ENCODE measurements at regions not wholly inside any gene's neighbourhood (a gene's known extent, or its start where the extent isn't known, plus 50 kb on each side); places are given as distances from the start of the nearest gene placed in this dataset.

DNA sequence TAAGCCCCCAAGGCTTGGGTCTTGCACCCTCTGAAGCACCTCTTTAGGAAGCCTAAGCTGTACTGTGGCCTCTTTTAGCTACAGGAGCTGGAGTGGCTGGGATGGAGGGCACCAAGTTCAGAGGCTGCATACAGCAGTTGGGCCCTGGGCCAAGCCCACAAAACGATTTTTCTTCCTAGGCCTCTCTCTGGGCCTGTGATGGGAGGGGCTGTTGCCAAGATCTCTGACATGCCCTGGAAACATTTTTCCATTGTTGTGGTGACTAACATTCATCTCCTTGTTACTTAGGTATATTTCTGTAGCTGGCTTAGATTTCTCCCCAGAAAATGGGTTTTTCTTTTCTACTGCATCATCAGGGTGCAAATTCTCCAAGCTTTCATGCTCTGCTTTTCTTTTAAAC is 375.7 kb upstream of the NPSR1 start:
- Mint-ChIP-seq H3K36me3 (no peaks in the 10 kb centered on the region), H3K4me3 (no peak overlapping the region), H3K9me3 (no peaks in the 10 kb centered on the region), H3K27me3 (no peaks in the 10 kb centered on the region), H3K4me1 (ENCODE audit: unreplicated experiment) (no peaks in the 10 kb centered on the region), H3K27ac (no peak overlapping the region)
- no peak for DNase-seq (ENCODE audit: extremely low spot score, unreplicated experiment)
- TF ChIP-seq, protein P1, sequence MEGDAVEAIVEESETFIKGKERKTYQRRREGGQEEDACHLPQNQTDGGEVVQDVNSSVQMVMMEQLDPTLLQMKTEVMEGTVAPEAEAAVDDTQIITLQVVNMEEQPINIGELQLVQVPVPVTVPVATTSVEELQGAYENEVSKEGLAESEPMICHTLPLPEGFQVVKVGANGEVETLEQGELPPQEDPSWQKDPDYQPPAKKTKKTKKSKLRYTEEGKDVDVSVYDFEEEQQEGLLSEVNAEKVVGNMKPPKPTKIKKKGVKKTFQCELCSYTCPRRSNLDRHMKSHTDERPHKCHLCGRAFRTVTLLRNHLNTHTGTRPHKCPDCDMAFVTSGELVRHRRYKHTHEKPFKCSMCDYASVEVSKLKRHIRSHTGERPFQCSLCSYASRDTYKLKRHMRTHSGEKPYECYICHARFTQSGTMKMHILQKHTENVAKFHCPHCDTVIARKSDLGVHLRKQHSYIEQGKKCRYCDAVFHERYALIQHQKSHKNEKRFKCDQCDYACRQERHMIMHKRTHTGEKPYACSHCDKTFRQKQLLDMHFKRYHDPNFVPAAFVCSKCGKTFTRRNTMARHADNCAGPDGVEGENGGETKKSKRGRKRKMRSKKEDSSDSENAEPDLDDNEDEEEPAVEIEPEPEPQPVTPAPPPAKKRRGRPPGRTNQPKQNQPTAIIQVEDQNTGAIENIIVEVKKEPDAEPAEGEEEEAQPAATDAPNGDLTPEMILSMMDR (conservative IDR thresholded peaks at IDR 0.05) = no peak

GRCh38 chr7:34296663-34297062 is 361.4 kb upstream of the NPSR1 start:
- Mint-ChIP-seq H3K27ac (no peak overlapping the region), H3K9me3 (no peaks in the 10 kb centered on the region), H3K4me3 (no peak overlapping the region), H3K36me3 (no peaks in the 10 kb centered on the region), H3K4me1 (ENCODE audit: unreplicated experiment) (no peaks in the 10 kb centered on the region), H3K27me3 (no peaks in the 10 kb centered on the region)
- TF ChIP-seq, protein P1 (conservative IDR thresholded peaks at IDR 0.05) = no peak
- no peak for DNase-seq (ENCODE audit: extremely low spot score, unreplicated experiment)

- no peak overlapping the region for H3K4me3 Mint-ChIP-seq
- H3K36me3 Mint-ChIP-seq = no peaks in the 10 kb centered on the region
- no peaks in the 10 kb centered on the region for H3K9me3 Mint-ChIP-seq
- H3K27ac Mint-ChIP-seq = no peak overlapping the region
- H3K27me3 Mint-ChIP-seq = no peaks in the 10 kb centered on the region
- TF ChIP-seq, protein P1 (conservative IDR thresholded peaks at IDR 0.05) = no peak
- H3K4me1 Mint-ChIP-seq (ENCODE audit: unreplicated experiment) = no peaks in the 10 kb centered on the region
- DNase-seq (ENCODE audit: extremely low spot score, unreplicated experiment) = no peak
Measured at GRCh38 chr7:34298492-34299013, 359.5 kb upstream of the NPSR1 start.

DNA sequence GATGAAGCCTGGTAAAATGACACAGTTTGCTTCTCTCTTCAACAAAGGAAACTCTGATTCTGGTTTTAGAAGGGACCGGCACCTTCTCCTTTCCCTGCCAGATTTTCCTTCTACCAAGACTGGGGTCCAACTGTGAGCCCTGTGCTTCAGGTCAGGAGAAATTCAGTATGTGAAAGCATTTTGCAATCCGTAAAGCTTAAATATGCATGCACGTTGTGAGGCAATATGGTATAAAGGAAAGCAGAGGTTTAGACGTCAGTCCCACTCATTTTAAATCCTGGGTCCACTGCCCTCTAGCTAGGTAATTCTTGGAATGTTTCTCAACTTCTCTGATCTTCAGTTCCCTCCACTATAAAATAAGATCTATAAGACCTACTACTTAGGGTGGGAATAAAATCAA is 359.0 kb upstream of the NPSR1 start:
- Mint-ChIP-seq H3K27ac (no peak overlapping the region), H3K27me3 (no peaks in the 10 kb centered on the region), H3K4me3 (no peak overlapping the region), H3K9me3 (no peaks in the 10 kb centered on the region), H3K36me3 (no peaks in the 10 kb centered on the region), H3K4me1 (ENCODE audit: unreplicated experiment) (no peaks in the 10 kb centered on the region)
- no peak for DNase-seq (ENCODE audit: extremely low spot score, unreplicated experiment)
- TF ChIP-seq, protein P1 (conservative IDR thresholded peaks at IDR 0.05) = no peak

- Mint-ChIP-seq H3K36me3 (no peaks in the 10 kb centered on the region), H3K27me3 (no peaks in the 10 kb centered on the region), H3K9me3 (no peaks in the 10 kb centered on the region), H3K4me1 (ENCODE audit: unreplicated experiment) (no peaks in the 10 kb centered on the region), H3K27ac (no peak overlapping the region), H3K4me3 (no peak overlapping the region)
- TF ChIP-seq, protein P1 (conservative IDR thresholded peaks at IDR 0.05) = no peak
- no peak for DNase-seq (ENCODE audit: extremely low spot score, unreplicated experiment)
Measured at GRCh38 chr7:34307540-34307939, 350.5 kb upstream of the NPSR1 start.

DNA sequence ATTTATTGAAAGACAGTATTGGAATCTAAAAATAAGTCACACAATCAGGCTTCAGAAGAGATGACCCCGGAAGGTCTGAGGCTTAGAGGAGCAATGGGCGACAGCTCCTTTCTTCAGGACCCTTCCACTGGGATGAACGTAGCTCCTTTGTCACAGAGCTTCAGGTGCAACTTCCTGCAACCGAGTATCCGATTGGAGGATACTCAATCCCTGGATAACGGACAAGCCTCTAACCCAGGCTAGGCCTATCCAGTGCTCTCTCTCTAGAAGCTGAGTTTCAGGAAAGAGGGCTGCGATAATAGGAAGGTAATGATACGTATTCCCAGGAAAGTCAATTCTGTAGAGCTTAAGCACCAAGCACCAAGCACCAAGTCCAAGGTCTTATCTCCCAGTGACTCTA is 349.4 kb upstream of the NPSR1 start:
- TF ChIP-seq, protein P1 (conservative IDR thresholded peaks at IDR 0.05) = no peak
- Mint-ChIP-seq H3K27ac (no peak overlapping the region), H3K27me3 (no peaks in the 10 kb centered on the region)

More for the DNA sequence above, 349.4 kb upstream of the NPSR1 start:
- Mint-ChIP-seq H3K9me3 (peaks cover 5% of the 10 kb centered on the region), H3K36me3 (no peaks in the 10 kb centered on the region), H3K4me1 (ENCODE audit: unreplicated experiment) (no peaks in the 10 kb centered on the region), H3K4me3 (no peak overlapping the region)
- DNase-seq (ENCODE audit: extremely low spot score, unreplicated experiment) = no peak
